ENCODE measurements at regions not wholly inside any gene's neighbourhood (a gene's known extent, or its start where the extent isn't known, plus 50 kb on each side); places are given as distances from the start of the nearest gene placed in this dataset.

GRCh38 chr1:116278541-116278866 lies 94.5 kb upstream of the ATP1A1 start (continued):
- TF ChIP-seq REST (IDR thresholded peaks at IDR 0.05; ENCODE audit: borderline replicate concordance) (no peak), REST (CRISPR knock-in tag; IDR thresholded peaks at IDR 0.05; ENCODE audit: low read depth) (no peak), TCF15 (CRISPR knock-in tag; IDR thresholded peaks at IDR 0.05) (no peak), ZBTB26 (CRISPR knock-in tag; IDR thresholded peaks at IDR 0.05) (no peak), ZSCAN29 (IDR thresholded peaks at IDR 0.05) (no peak), NCOR1 (IDR thresholded peaks at IDR 0.05) (no peak), HBP1 (CRISPR knock-in tag; IDR thresholded peaks at IDR 0.05) (no peak), ZNF212 (CRISPR knock-in tag; IDR thresholded peaks at IDR 0.05) (no peak), MBD2 (IDR thresholded peaks at IDR 0.05; ENCODE audit: borderline replicate concordance, low read depth) (no peak), LEF1 (IDR thresholded peaks at IDR 0.05) (no peak), CBX8 (IDR thresholded peaks at IDR 0.05; ENCODE audit: borderline replicate concordance, extremely low read depth, low read depth, low read length, poor library complexity, severe bottlenecking) (no peak), ATF4 (CRISPR knock-in tag; IDR thresholded peaks at IDR 0.05) (no peak), ZNF57 (CRISPR knock-in tag; IDR thresholded peaks at IDR 0.05) (no peak), TRIM24 (IDR thresholded peaks at IDR 0.05) (no peak), CC2D1A (IDR thresholded peaks at IDR 0.05) (no peak)

Measured in K562 (cell line).